ENCODE measurements at regions not wholly inside any gene's neighbourhood (a gene's known extent, or its start where the extent isn't known, plus 50 kb on each side); places are given as distances from the start of the nearest gene placed in this dataset.

GRCh38 chr12:82186282-82186681 is 171.9 kb downstream of the CCDC59 start:
- TF ChIP-seq CTCF (IDR thresholded peaks at IDR 0.05) = no peak
- no peak for TF ChIP-seq POLR2A (IDR thresholded peaks at IDR 0.05)

All from esophagus squamous epithelium (tissue), 4 donors.